Spinal cord (tissue), 9 donors: ENCODE measurements at regions not wholly inside any gene's neighbourhood (a gene's known extent, or its start where the extent isn't known, plus 50 kb on each side); places are given as distances from the start of the nearest gene placed in this dataset.

Experiments used
- DNase-seq, 6 donors: peaks; one replicate each; pipeline versions ENCODE4 v3.0.0 to v3.0.0-alpha.2; 2013 to 2015; ENCODE audit warnings: low spot score in 6 of 6, low read depth in 4 of 6
- H3K27ac ChIP-seq: one replicate; pipeline ENCODE4 v1.5.1; 2013; ENCODE audit warnings: low read depth, low read length, control low read depth
- H3K27me3 ChIP-seq: one replicate; pipeline ENCODE4 v1.6.1; 2013; ENCODE audit warnings: low read length; ENCODE audit not compliant: control insufficient read depth, insufficient read depth
- H3K36me3 ChIP-seq: one replicate; pipeline ENCODE4 v1.6.1; 2013; ENCODE audit warnings: low read length; ENCODE audit not compliant: control insufficient read depth, insufficient read depth
- H3K4me1 ChIP-seq: one replicate; pipeline ENCODE4 v1.6.1; 2013; ENCODE audit warnings: low read length; ENCODE audit not compliant: control insufficient read depth, insufficient read depth
- H3K4me3 ChIP-seq: one replicate; pipeline ENCODE4 v1.5.1; 2013; ENCODE audit warnings: low read depth, low read length, control low read depth
- H3K9me3 ChIP-seq: one replicate; pipeline ENCODE4 v1.6.1; 2013; ENCODE audit warnings: low read length; ENCODE audit not compliant: control insufficient read depth, insufficient read depth
- WGBS: methylation state at CpG from one replicate; pipeline ENCODE4 v1.1.5; 2013; ENCODE audit warnings: missing lambda C conversion rate; ENCODE audit not compliant: insufficient coverage; 5-methylcytosine and 5-hydroxymethylcytosine counted together
- donor health status: healthy.

GRCh38 chr12:93221841-93222240 lies 155.9 kb upstream of the NUDT4 start:
- H3K4me3 ChIP-seq = no peak overlapping the region
- no peaks in the 10 kb centered on the region for H3K27me3 ChIP-seq
- peak in 1 of 6 donors; percentile 46 for DNase-seq

GRCh38 chr12:93223440-93224426 lies 154.0 kb upstream of the NUDT4 start:
- no peak overlapping the region for H3K27ac ChIP-seq
- no peaks in the 10 kb centered on the region for H3K9me3 ChIP-seq
- DNase-seq = peak in 2 of 6 donors; percentile 39 to 70
- no CpG with 5 or more reads among the region's 5 CpGs for WGBS
- no peaks in the 10 kb centered on the region for H3K27me3 ChIP-seq
- peaks cover 3% of the 10 kb centered on the region for H3K4me1 ChIP-seq
- H3K4me3 ChIP-seq = no peak overlapping the region
- H3K36me3 ChIP-seq = no peaks in the 10 kb centered on the region

More at GRCh38 chr12:93221841-93222240, 155.9 kb upstream of the NUDT4 start:
- peak overlapping the region; percentile 2 for H3K27ac ChIP-seq
- peaks cover 3% of the 10 kb centered on the region for H3K4me1 ChIP-seq
- no peaks in the 10 kb centered on the region for H3K36me3 ChIP-seq
- no peaks in the 10 kb centered on the region for H3K9me3 ChIP-seq

- Histone ChIP-seq H3K27me3 (no peaks in the 10 kb centered on the region), H3K4me3 (no peak overlapping the region), H3K9me3 (no peaks in the 10 kb centered on the region), H3K36me3 (no peaks in the 10 kb centered on the region), H3K4me1 (peaks cover 3% of the 10 kb centered on the region), H3K27ac (no peak overlapping the region)
- no CpG with 5 or more reads among the region's 2 CpGs for WGBS
- DNase-seq = no peak
Observed at GRCh38 chr12:93225094-93225493, 152.6 kb upstream of the NUDT4 start.

GRCh38 chr12:93226361-93226760 lies 151.4 kb upstream of the NUDT4 start:
- no peaks in the 10 kb centered on the region for H3K9me3 ChIP-seq
- no peak overlapping the region for H3K27ac ChIP-seq
- DNase-seq = no peak
- H3K27me3 ChIP-seq = no peaks in the 10 kb centered on the region
- no peaks in the 10 kb centered on the region for H3K36me3 ChIP-seq
- peaks cover 3% of the 10 kb centered on the region for H3K4me1 ChIP-seq
- no peak overlapping the region for H3K4me3 ChIP-seq

- no peaks in the 10 kb centered on the region for H3K9me3 ChIP-seq
- no peaks in the 10 kb centered on the region for H3K4me1 ChIP-seq
- WGBS = no CpG with 5 or more reads among the region's 6 CpGs
- no peak overlapping the region for H3K27ac ChIP-seq
- H3K36me3 ChIP-seq = no peaks in the 10 kb centered on the region
- H3K4me3 ChIP-seq = no peak overlapping the region
- no peak for DNase-seq
- no peaks in the 10 kb centered on the region for H3K27me3 ChIP-seq
Observed at GRCh38 chr12:93229494-93230325, 148.0 kb upstream of the NUDT4 start.

GRCh38 chr12:93230326-93230720 lies 147.4 kb upstream of the NUDT4 start:
- H3K27ac ChIP-seq = no peak overlapping the region
- H3K4me3 ChIP-seq = no peak overlapping the region
- WGBS = no CpG with 5 or more reads among the region's 3 CpGs
- no peaks in the 10 kb centered on the region for H3K27me3 ChIP-seq
- DNase-seq = no peak
- H3K4me1 ChIP-seq = no peaks in the 10 kb centered on the region
- no peaks in the 10 kb centered on the region for H3K36me3 ChIP-seq
- H3K9me3 ChIP-seq = no peaks in the 10 kb centered on the region

GRCh38 chr12:93231938-93232337 lies 145.8 kb upstream of the NUDT4 start:
- Histone ChIP-seq H3K4me1 (no peaks in the 10 kb centered on the region), H3K9me3 (no peaks in the 10 kb centered on the region), H3K4me3 (no peak overlapping the region), H3K27ac (no peak overlapping the region), H3K36me3 (no peaks in the 10 kb centered on the region), H3K27me3 (no peaks in the 10 kb centered on the region)
- no peak for DNase-seq
- 95% methylated on average over 3 of the region's 6 CpGs for WGBS

GRCh38 chr12:93234641-93235040 lies 143.1 kb upstream of the NUDT4 start:
- Histone ChIP-seq H3K9me3 (no peaks in the 10 kb centered on the region), H3K4me1 (no peaks in the 10 kb centered on the region), H3K4me3 (no peak overlapping the region), H3K27ac (no peak overlapping the region), H3K27me3 (no peaks in the 10 kb centered on the region), H3K36me3 (no peaks in the 10 kb centered on the region)
- DNase-seq = no peak
- 71% methylated on average over 1 of the region's 1 CpG for WGBS

- H3K27ac ChIP-seq = no peak overlapping the region
- H3K27me3 ChIP-seq = no peaks in the 10 kb centered on the region
- H3K4me1 ChIP-seq = no peaks in the 10 kb centered on the region
- 96% methylated on average over 2 of the region's 5 CpGs for WGBS
- H3K36me3 ChIP-seq = no peaks in the 10 kb centered on the region
- DNase-seq = no peak
- no peaks in the 10 kb centered on the region for H3K9me3 ChIP-seq
- H3K4me3 ChIP-seq = no peak overlapping the region
Observed at GRCh38 chr12:93235881-93236280, 141.8 kb upstream of the NUDT4 start.
